OCI-LY3 (cell line): ENCODE measurements at regions not wholly inside any gene's neighbourhood (a gene's known extent, or its start where the extent isn't known, plus 50 kb on each side); places are given as distances from the start of the nearest gene placed in this dataset.

Experiments
- H2AFZ ChIP-seq: fragments of 200-600, 300-600 bp; shearing (Covaris generic); 2 replicates; pipeline ENCODE4 v1.6.0; 2014; ENCODE audit warnings: antibody characterized with exemption, low read depth, low read length
- H3K27ac ChIP-seq: fragments of 200-600, 300-600 bp; sonication (generic); 2 replicates; pipeline ENCODE4 v1.5.1; 2014; ENCODE audit warnings: mild to moderate bottlenecking, low read length, moderate library complexity, mixed read lengths
- H3K27me3 ChIP-seq: fragments of 200-600, 300-600 bp; sonication (generic); 2 replicates; pipeline ENCODE4 v1.6.1; 2014; ENCODE audit warnings: low read depth, low read length, mixed read lengths
- H3K36me3 ChIP-seq: fragments of 200-600, 300-600 bp; sonication (generic); replicated peaks from 2 replicates; pipeline ENCODE3; 2014; ENCODE audit warnings: low read depth, low read length, mixed read lengths
- H3K4me1 ChIP-seq: fragments of 300-600, 200-600 bp; sonication (generic); 2 replicates; pipeline ENCODE4 v1.6.1; 2014; ENCODE audit warnings: low read length, mixed read lengths
- H3K4me2 ChIP-seq: fragments of 200-600, 300-600 bp; sonication (generic); 2 replicates; pipeline ENCODE4 v1.6.1; 2014; ENCODE audit warnings: low read length, mixed read lengths
- H3K4me3 ChIP-seq: fragments of 300-600, 200-600 bp; sonication (generic); 2 replicates; pipeline ENCODE4 v1.5.1; 2014; ENCODE audit warnings: antibody characterized with exemption, mild to moderate bottlenecking, low read length, moderate library complexity
- H3K79me2 ChIP-seq: fragments of 300-600, 200-600 bp; shearing (Covaris generic); 2 replicates; pipeline ENCODE4 v1.6.1; 2014; ENCODE audit warnings: mild to moderate bottlenecking, low read length, mixed read lengths
- H3K9ac ChIP-seq: fragments of 300-600, 200-600 bp; shearing (Covaris generic); 2 replicates; pipeline ENCODE4 v1.6.0; 2014; ENCODE audit warnings: mild to moderate bottlenecking, low read length, moderate library complexity
- H3K9me3 ChIP-seq: fragments of 200-600, 300-600 bp; shearing (Covaris generic); 2 replicates; pipeline ENCODE4 v1.6.1; 2014; ENCODE audit warnings: low read length, mixed read lengths; ENCODE audit not compliant: insufficient read depth
- H4K20me1 ChIP-seq: fragments of 200-600, 300-600 bp; sonication (generic); 2 replicates; pipeline ENCODE4 v1.6.1; 2016; ENCODE audit warnings: low read length, mixed read lengths; ENCODE audit not compliant: insufficient read depth
- CTCF ChIP-seq: fragments of 200-600, 300-600 bp; sonication (generic); IDR thresholded peaks from 2 replicates; pipeline ENCODE4 v1.5.1; 2014; ENCODE audit warnings: antibody characterized with exemption, low read length, low read depth
- EZH2phosphoT487 ChIP-seq: fragments of 200-600 bp; shearing (Covaris generic); IDR thresholded peaks from 2 replicates; pipeline ENCODE4 v1.6.1; 2018; ENCODE audit warnings: antibody characterized with exemption, mixed run types, low read depth

- Histone ChIP-seq H3K4me2 (no peak overlapping the region), H3K4me3 (no peak overlapping the region), H3K9me3 (no peaks in the 10 kb centered on the region), H2AFZ (no peak overlapping the region), H3K4me1 (no peaks in the 10 kb centered on the region), H3K79me2 (no peaks in the 10 kb centered on the region), H3K9ac (no peak overlapping the region), H4K20me1 (no peaks in the 10 kb centered on the region), H3K36me3 (no peaks in the 10 kb centered on the region), H3K27me3 (no peaks in the 10 kb centered on the region), H3K27ac (no peak overlapping the region)
- no peak for TF ChIP-seq EZH2phosphoT487
- no peak for TF ChIP-seq CTCF
These were observed 243.1 kb upstream of the COX7C start for GRCh38 chr5:86374611-86375010.

- TF ChIP-seq CTCF, result no peak
- TF ChIP-seq EZH2phosphoT487, result no peak
- Histone ChIP-seq H3K9ac (no peak overlapping the region), H3K9me3 (no peaks in the 10 kb centered on the region), H4K20me1 (no peaks in the 10 kb centered on the region), H3K79me2 (no peaks in the 10 kb centered on the region), H3K4me2 (no peak overlapping the region), H3K4me1 (no peaks in the 10 kb centered on the region), H3K27ac (no peak overlapping the region), H2AFZ (no peak overlapping the region), H3K27me3 (no peaks in the 10 kb centered on the region), H3K4me3 (no peak overlapping the region), H3K36me3 (no peaks in the 10 kb centered on the region)
These were observed 241.5 kb upstream of the COX7C start for GRCh38 chr5:86376214-86376613.

- no peak for TF ChIP-seq CTCF
- Histone ChIP-seq H3K9me3 (no peaks in the 10 kb centered on the region), H3K9ac (no peak overlapping the region), H3K36me3 (no peaks in the 10 kb centered on the region), H4K20me1 (no peaks in the 10 kb centered on the region), H3K27me3 (no peaks in the 10 kb centered on the region), H3K4me2 (no peak overlapping the region), H2AFZ (no peak overlapping the region), H3K79me2 (no peaks in the 10 kb centered on the region), H3K4me1 (no peaks in the 10 kb centered on the region), H3K4me3 (no peak overlapping the region), H3K27ac (no peak overlapping the region)
These were observed 214.6 kb upstream of the COX7C start for GRCh38 chr5:86403190-86403589.

- no peaks in the 10 kb centered on the region for H4K20me1 ChIP-seq
- H3K4me3 ChIP-seq, result no peak overlapping the region
- H3K4me1 ChIP-seq, result no peaks in the 10 kb centered on the region
- H3K27ac ChIP-seq, result no peak overlapping the region
- H2AFZ ChIP-seq, result no peak overlapping the region
- H3K79me2 ChIP-seq, result no peaks in the 10 kb centered on the region
- TF ChIP-seq EZH2phosphoT487, result no peak
- TF ChIP-seq CTCF, result no peak
- no peaks in the 10 kb centered on the region for H3K36me3 ChIP-seq
- H3K9me3 ChIP-seq, result no peaks in the 10 kb centered on the region
- H3K4me2 ChIP-seq, result no peak overlapping the region
- H3K9ac ChIP-seq, result no peak overlapping the region
- H3K27me3 ChIP-seq, result no peaks in the 10 kb centered on the region
These were observed 213.5 kb upstream of the COX7C start for GRCh38 chr5:86404256-86404655.
